ENCODE measurements at regions not wholly inside any gene's neighbourhood (a gene's known extent, or its start where the extent isn't known, plus 50 kb on each side); places are given as distances from the start of the nearest gene placed in this dataset.

GRCh38 chr4:186952709-186953108, 229.1 kb upstream of the FAT1 start:
- TF ChIP-seq CTCF (IDR thresholded peaks at IDR 0.05), result no peak
- Histone ChIP-seq H3K27me3 (ENCODE audit: control insufficient read depth, insufficient read depth, low read length) (no peaks in the 10 kb centered on the region), H3K4me3 (ENCODE audit: low read length) (no peak overlapping the region), H3K36me3 (ENCODE audit: control insufficient read depth, insufficient read depth, low read length) (no peaks in the 10 kb centered on the region), H3K4me1 (ENCODE audit: control insufficient read depth, insufficient read depth, low read length) (no peaks in the 10 kb centered on the region), H3K27ac (ENCODE audit: low read length) (no peak overlapping the region), H3K9me3 (ENCODE audit: control insufficient read depth, insufficient read depth, low read length) (peaks cover 5% of the 10 kb centered on the region)
- Mint-ChIP-seq H3K27me3 (ENCODE audit: low read depth in 2 of 2) (no peaks in the 10 kb centered on the region), H3K9me3 (peaks cover 9 to 19% of the 10 kb centered on the region in 2 donors), H3K27ac (no peak overlapping the region), H3K4me1 (no peaks in the 10 kb centered on the region), H3K4me3 (no peak overlapping the region), H3K36me3 (peaks cover 13% of the 10 kb centered on the region)
- no peak for ATAC-seq
- 94% methylated on average over 3 of the region's 3 CpGs for WGBS (ENCODE audit: insufficient coverage)
- no peak for DNase-seq
- intact Hi-C loops (cut with micrococcal nuclease), result no loop called here

GRCh38 chr4:186953599-186954260, 230.1 kb upstream of the FAT1 start:
- Histone ChIP-seq H3K27me3 (ENCODE audit: control insufficient read depth, insufficient read depth, low read length) (no peaks in the 10 kb centered on the region), H3K4me3 (ENCODE audit: low read length) (no peak overlapping the region), H3K4me1 (ENCODE audit: control insufficient read depth, insufficient read depth, low read length) (no peaks in the 10 kb centered on the region), H3K36me3 (ENCODE audit: control insufficient read depth, insufficient read depth, low read length) (no peaks in the 10 kb centered on the region), H3K9me3 (ENCODE audit: control insufficient read depth, insufficient read depth, low read length) (peaks cover 6% of the 10 kb centered on the region), H3K27ac (ENCODE audit: low read length) (no peak overlapping the region)
- ATAC-seq (no peak), DNase-seq (no peak)
- Mint-ChIP-seq H3K36me3 (peaks cover 8% of the 10 kb centered on the region), H3K9me3 (peaks cover 9 to 17% of the 10 kb centered on the region in 2 donors), H3K4me3 (no peak overlapping the region), H3K27ac (no peak overlapping the region), H3K27me3 (ENCODE audit: low read depth in 2 of 2) (no peaks in the 10 kb centered on the region), H3K4me1 (no peaks in the 10 kb centered on the region)
- intact Hi-C loops (cut with micrococcal nuclease), result no loop called here
- WGBS (ENCODE audit: insufficient coverage), result 86% methylated on average over 13 of the region's 13 CpGs
- TF ChIP-seq CTCF (IDR thresholded peaks at IDR 0.05), result no peak

GRCh38 chr4:186954509-186954908, 230.9 kb upstream of the FAT1 start:
- Histone ChIP-seq H3K4me3 (ENCODE audit: low read length) (no peak overlapping the region), H3K27ac (ENCODE audit: low read length) (no peak overlapping the region), H3K4me1 (ENCODE audit: control insufficient read depth, insufficient read depth, low read length) (no peaks in the 10 kb centered on the region), H3K27me3 (ENCODE audit: control insufficient read depth, insufficient read depth, low read length) (no peaks in the 10 kb centered on the region), H3K36me3 (ENCODE audit: control insufficient read depth, insufficient read depth, low read length) (no peaks in the 10 kb centered on the region), H3K9me3 (ENCODE audit: control insufficient read depth, insufficient read depth, low read length) (peaks cover 11% of the 10 kb centered on the region)
- H3K36me3 Mint-ChIP-seq, result peaks cover 8% of the 10 kb centered on the region
- 88% methylated on average over 5 of the region's 5 CpGs for WGBS (ENCODE audit: insufficient coverage)
- ATAC-seq, result no peak
- no peaks in the 10 kb centered on the region for H3K4me1 Mint-ChIP-seq
- H3K27me3 Mint-ChIP-seq (ENCODE audit: low read depth in 2 of 2), result no peaks in the 10 kb centered on the region
- H3K27ac Mint-ChIP-seq, result no peak overlapping the region
- no peak for TF ChIP-seq CTCF (IDR thresholded peaks at IDR 0.05)
- no peak overlapping the region for H3K4me3 Mint-ChIP-seq
- intact Hi-C loops (cut with micrococcal nuclease), result no loop called here
- peaks cover 9 to 17% of the 10 kb centered on the region in 2 donors for H3K9me3 Mint-ChIP-seq
- no peak for DNase-seq

GRCh38 chr4:186954956-186955355, 231.3 kb upstream of the FAT1 start:
- Mint-ChIP-seq H3K4me3 (no peak overlapping the region), H3K27me3 (ENCODE audit: low read depth in 2 of 2) (no peaks in the 10 kb centered on the region), H3K4me1 (no peaks in the 10 kb centered on the region), H3K36me3 (peaks cover 8% of the 10 kb centered on the region), H3K9me3 (peaks cover 9 to 17% of the 10 kb centered on the region in 2 donors), H3K27ac (no peak overlapping the region)
- DNase-seq (no peak), ATAC-seq (no peak)
- TF ChIP-seq CTCF (IDR thresholded peaks at IDR 0.05), result no peak
- intact Hi-C loops (cut with micrococcal nuclease), result no loop called here
- Histone ChIP-seq H3K4me3 (ENCODE audit: low read length) (no peak overlapping the region), H3K9me3 (ENCODE audit: control insufficient read depth, insufficient read depth, low read length) (peaks cover 11% of the 10 kb centered on the region), H3K36me3 (ENCODE audit: control insufficient read depth, insufficient read depth, low read length) (no peaks in the 10 kb centered on the region), H3K27ac (ENCODE audit: low read length) (no peak overlapping the region), H3K4me1 (ENCODE audit: control insufficient read depth, insufficient read depth, low read length) (no peaks in the 10 kb centered on the region), H3K27me3 (ENCODE audit: control insufficient read depth, insufficient read depth, low read length) (no peaks in the 10 kb centered on the region)
- WGBS (ENCODE audit: insufficient coverage), result 73% methylated on average over 7 of the region's 7 CpGs
